ENCODE measurements at regions not wholly inside any gene's neighbourhood (a gene's known extent, or its start where the extent isn't known, plus 50 kb on each side); places are given as distances from the start of the nearest gene placed in this dataset.

DNA sequence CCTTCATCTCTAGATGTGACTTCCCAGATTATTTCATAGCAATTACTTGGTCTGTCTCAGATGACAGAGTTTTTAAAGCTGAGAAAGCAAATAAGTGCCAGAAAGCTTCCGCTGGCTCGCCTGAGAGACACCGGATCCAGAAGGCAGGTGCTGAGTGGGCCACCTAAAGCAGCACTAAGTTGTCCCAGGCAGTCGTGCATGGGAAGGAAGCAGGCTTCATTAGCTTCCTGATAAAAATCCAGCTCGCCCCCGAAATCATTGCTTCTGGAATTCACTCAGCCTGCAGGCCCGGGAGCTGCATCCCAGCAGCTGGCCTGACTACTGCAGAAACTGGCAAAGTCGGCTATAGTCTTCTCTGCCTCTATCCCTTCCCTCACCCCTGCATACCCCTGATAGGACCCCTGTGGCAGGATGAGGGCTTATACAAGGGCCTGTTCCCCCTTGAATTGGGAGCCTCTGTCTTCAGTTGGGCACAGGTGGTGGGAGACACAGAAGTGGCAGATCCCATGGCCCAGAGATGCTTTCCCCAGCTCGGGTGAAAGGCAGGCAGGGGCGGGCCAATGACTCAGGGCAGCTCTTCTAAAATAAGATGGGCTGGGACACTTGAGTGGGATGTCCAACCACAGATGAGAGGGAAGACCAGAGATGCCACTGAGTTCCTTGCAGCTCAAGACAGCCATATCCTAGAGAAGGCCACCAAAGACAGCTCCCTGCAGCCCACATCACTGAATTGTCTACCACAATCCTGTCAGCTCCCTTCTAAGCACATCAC lies 262.4 kb upstream of the PKDCC start:
- H3K4me3 ChIP-seq (ENCODE audit: low read length), result no peak overlapping the region
- TF ChIP-seq, protein P1, sequence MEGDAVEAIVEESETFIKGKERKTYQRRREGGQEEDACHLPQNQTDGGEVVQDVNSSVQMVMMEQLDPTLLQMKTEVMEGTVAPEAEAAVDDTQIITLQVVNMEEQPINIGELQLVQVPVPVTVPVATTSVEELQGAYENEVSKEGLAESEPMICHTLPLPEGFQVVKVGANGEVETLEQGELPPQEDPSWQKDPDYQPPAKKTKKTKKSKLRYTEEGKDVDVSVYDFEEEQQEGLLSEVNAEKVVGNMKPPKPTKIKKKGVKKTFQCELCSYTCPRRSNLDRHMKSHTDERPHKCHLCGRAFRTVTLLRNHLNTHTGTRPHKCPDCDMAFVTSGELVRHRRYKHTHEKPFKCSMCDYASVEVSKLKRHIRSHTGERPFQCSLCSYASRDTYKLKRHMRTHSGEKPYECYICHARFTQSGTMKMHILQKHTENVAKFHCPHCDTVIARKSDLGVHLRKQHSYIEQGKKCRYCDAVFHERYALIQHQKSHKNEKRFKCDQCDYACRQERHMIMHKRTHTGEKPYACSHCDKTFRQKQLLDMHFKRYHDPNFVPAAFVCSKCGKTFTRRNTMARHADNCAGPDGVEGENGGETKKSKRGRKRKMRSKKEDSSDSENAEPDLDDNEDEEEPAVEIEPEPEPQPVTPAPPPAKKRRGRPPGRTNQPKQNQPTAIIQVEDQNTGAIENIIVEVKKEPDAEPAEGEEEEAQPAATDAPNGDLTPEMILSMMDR (IDR thresholded peaks at IDR 0.05; ENCODE audit: insufficient read depth, low read depth, low read length, missing control alignments), result no peak
- no peak for DNase-seq (ENCODE audit: low read depth)

DNA sequence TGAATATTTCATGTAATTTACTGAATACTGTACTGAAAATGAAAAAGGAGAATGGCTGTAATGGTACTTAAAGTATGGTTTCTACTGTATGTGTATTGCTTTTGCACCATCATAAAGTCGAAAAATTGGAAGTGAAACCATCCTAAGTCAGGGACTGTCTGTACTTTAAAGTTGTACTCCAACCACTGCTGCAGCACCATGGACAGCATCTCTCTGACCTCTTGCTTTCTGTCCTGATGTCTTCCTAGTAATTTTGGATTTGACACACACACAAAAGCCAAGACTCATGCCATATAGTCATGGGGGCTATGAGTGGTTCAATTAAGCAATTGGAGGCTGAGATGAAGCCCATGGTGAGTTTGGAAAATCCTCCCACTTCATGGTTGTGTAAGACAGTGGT lies 256.3 kb upstream of the PKDCC start:
- no peak overlapping the region for H3K4me3 ChIP-seq (ENCODE audit: low read length)
- peak; percentile 51 for DNase-seq (ENCODE audit: low read depth)
- TF ChIP-seq, protein P1 (IDR thresholded peaks at IDR 0.05; ENCODE audit: insufficient read depth, low read depth, low read length, missing control alignments), result no peak

DNA sequence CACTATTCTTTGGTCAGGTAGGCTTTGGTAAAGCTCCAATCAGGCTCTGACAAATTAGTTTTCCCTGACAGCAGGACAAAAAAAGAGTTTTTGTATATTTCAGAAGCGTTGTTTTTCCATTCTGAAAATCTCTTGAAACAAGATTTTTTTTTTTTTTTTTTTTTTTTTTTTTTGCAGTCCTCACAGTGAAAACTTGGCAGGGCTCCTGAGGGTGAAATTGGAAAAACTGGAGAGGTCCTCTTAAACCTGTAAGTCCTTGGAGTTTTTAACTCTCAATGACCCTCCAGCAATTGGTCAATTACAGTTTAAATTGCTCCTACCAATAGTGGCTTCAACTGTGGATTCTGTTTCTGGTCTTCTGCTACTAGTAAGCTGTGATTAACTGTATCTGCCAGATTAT lies 244.5 kb upstream of the PKDCC start:
- no peak overlapping the region for H3K4me3 ChIP-seq (ENCODE audit: low read length)
- TF ChIP-seq, protein P1 (IDR thresholded peaks at IDR 0.05; ENCODE audit: insufficient read depth, low read depth, low read length, missing control alignments), result no peak
- no peak for DNase-seq (ENCODE audit: low read depth)

DNA sequence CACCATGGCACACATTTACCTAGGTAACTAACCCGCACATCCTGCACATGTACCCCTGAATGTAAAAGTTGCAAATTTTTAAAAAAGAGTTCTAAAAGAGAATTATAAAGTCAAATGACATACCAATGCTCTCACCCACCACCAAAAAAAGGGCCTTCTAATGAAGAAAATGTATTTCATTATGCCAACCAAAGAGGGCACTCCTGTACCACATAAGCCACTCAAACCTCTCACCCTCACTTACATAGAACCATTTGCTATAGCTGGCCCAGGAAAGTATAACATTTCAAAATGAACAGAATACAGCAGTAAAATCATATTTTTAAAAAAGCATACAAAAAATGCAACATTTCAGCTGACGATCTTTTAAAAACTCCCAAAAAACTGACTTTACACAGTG lies 241.5 kb upstream of the PKDCC start:
- H3K4me3 ChIP-seq (ENCODE audit: low read length), result no peak overlapping the region
- no peak for DNase-seq (ENCODE audit: low read depth)
- TF ChIP-seq, protein P1 (IDR thresholded peaks at IDR 0.05; ENCODE audit: insufficient read depth, low read depth, low read length, missing control alignments), result no peak

DNA sequence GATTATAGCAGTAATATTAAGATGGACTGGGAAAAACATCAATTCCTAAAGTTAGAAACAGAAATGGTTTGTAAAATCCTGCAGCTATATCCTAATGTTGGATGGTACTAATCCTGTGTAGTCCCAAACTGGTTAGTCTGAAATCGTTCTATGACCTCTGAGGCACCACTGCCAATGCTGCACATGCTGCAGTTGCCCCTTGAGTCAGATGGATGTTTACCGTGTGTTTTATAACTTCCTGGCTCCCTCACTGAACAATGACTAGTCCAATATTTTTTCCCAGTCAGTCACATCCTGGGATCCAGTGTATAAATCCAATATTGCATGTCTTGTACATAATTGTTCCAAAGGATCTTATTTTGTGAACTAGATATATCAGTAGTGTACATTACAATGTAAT lies 226.7 kb upstream of the PKDCC start:
- TF ChIP-seq, protein P1 (IDR thresholded peaks at IDR 0.05; ENCODE audit: insufficient read depth, low read depth, low read length, missing control alignments), result no peak
- DNase-seq (ENCODE audit: low read depth), result no peak
- no peak overlapping the region for H3K4me3 ChIP-seq (ENCODE audit: low read length)

DNA sequence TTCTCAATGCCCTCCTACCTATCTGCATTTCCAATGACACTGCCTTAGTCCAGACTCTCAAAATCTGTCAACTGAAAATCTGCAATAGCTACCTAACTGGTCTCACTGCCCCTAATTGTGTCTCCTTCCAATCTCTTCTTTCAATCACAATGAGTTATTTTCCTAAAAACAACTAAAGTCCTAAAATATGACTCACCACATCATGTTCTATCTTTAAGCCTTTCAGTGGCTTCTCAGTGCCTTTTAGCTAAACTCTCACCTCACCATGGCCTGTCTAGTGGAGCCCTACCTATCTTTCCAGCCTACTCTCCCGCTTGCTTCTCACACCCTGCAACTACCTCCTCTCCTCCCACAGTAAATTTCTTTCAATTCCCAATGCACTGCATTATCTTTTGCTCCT lies 220.9 kb upstream of the PKDCC start:
- no peak for DNase-seq (ENCODE audit: low read depth)
- TF ChIP-seq, protein P1 (IDR thresholded peaks at IDR 0.05; ENCODE audit: insufficient read depth, low read depth, low read length, missing control alignments), result no peak
- no peak overlapping the region for H3K4me3 ChIP-seq (ENCODE audit: low read length)
